ENCODE measurements at regions not wholly inside any gene's neighbourhood (a gene's known extent, or its start where the extent isn't known, plus 50 kb on each side); places are given as distances from the start of the nearest gene placed in this dataset.
"Not testable (repeated sequence)": the region's sequence is repeated elsewhere in the genome, so short reads cannot be mapped to it uniquely, and the experiment has no call there.

DNA sequence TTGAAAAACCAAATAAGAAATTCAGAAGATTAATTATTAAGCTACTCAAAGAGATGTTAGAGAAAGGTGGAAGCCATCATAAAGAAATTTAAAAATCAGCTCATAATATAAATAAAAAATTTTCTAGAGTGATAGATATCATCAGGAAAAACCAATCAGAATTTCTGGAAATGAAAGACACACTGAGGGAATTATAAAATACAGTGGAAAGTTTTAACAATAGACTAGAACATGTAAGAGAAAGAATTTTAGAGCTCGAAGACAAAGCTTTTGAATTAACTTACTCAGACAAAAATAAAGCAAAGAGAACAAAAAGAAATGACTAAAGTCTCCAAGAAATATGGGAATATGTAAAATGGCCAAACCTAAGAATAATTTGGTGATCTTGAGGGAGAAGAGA lies 1926.9 kb upstream of the RAG2 start:
- no peak for TF ChIP-seq POLR2AphosphoS5 (IDR thresholded peaks at IDR 0.05; ENCODE audit: low read depth, low read length)
- TF ChIP-seq POLR2A (IDR thresholded peaks at IDR 0.05; ENCODE audit: low read depth, low read length): no peak
- TF ChIP-seq TAF1 (IDR thresholded peaks at IDR 0.05; ENCODE audit: borderline replicate concordance, low read depth, low read length): no peak
- FAIRE-seq (no peak), DNase-seq (ENCODE audit: insufficient read length) (no peak)

DNA sequence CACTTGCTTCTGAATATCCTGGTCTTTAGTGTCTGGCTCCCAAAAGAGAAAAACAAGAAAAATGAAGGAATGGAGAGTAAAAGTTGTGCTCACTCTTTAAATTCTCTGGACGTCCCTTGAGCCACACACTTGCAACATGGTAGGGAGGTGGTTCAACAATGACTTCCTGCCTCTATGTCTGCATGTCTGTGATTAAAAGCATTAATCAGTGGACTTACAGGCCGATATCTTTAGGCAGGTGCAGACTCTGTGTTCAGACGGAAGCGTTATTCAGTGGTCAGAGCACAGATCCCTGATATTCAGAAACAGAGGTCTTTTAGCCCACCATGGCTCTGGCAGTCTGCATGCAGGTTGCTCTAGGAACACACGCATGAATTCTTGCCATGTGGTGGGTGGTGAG lies 1920.0 kb upstream of the RAG2 start:
- DNase-seq (ENCODE audit: insufficient read length) (no peak), FAIRE-seq (no peak)

DNA sequence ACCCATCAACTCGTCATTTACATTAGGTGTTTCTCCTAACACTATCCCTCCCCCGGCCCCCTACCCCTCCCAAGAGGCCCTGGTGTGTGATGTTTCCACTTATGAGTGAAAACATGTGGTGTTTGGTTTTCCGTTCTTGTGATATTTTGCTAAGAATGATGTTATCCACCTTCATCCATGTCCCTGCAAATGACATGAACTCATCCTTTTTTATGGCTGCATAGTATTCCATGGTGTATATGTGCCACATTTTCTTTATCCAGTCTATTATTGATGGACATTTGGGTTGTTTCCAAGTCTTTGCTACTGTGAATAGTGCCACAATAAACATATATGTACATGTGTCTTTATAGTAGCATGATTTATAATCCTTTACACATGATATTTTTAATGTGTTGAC lies 1914.8 kb upstream of the RAG2 start:
- FAIRE-seq; DNase-seq (ENCODE audit: insufficient read length): not testable (repeated sequence)

More for the DNA sequence above, 1920.0 kb upstream of the RAG2 start:
- no peak for TF ChIP-seq TAF1 (IDR thresholded peaks at IDR 0.05; ENCODE audit: borderline replicate concordance, low read depth, low read length)
- TF ChIP-seq POLR2A (IDR thresholded peaks at IDR 0.05; ENCODE audit: low read depth, low read length): no peak
- no peak for TF ChIP-seq POLR2AphosphoS5 (IDR thresholded peaks at IDR 0.05; ENCODE audit: low read depth, low read length)

DNA sequence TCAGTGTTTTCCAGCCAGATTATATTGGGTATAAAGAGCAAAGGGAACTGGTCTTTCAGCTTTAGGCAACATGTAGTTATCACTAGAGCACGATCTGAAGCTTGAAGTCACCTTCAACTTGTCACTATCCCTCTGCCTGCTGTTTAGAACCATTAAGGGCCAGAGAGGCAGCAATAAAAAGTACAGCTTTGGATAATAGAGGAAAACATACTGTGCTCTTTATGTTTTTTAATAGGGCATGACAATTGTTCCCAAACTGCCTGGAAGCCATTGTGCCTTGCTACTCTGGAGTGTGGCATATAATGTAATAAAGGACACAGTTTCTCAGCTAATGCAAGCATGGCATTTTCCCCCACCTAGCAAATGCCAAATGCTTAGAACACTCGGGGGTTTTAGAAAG lies 1912.0 kb upstream of the RAG2 start:
- TF ChIP-seq POLR2AphosphoS5 (IDR thresholded peaks at IDR 0.05; ENCODE audit: low read depth, low read length) (no peak), POLR2A (IDR thresholded peaks at IDR 0.05; ENCODE audit: low read depth, low read length) (no peak), TAF1 (IDR thresholded peaks at IDR 0.05; ENCODE audit: borderline replicate concordance, low read depth, low read length) (no peak)
- FAIRE-seq (no peak), DNase-seq (ENCODE audit: insufficient read length) (no peak)

DNA sequence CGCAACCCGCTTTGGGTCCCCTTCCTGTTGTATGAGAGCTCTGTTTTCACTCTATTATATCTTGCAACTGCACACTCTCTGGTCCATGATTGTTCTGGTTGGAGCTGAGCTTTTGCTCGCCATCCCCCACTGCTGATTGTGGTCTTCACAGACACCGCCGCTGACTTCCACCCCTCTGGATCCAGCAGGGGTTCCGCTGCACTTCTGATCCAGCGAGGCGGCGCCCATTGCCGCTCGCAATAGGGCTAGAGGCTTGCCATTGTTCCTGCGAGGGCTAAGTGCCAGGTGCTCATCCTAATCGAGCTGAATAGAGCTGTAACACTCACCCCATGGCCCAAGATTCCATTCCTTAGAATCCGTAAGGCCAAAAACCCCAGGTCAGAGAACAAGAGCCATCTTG lies 1905.8 kb upstream of the RAG2 start:
- DNase-seq (ENCODE audit: insufficient read length) (no peak), FAIRE-seq (no peak)
- no peak for TF ChIP-seq TAF1 (IDR thresholded peaks at IDR 0.05; ENCODE audit: borderline replicate concordance, low read depth, low read length)
- TF ChIP-seq POLR2AphosphoS5 (IDR thresholded peaks at IDR 0.05; ENCODE audit: low read depth, low read length): no peak
- no peak for TF ChIP-seq POLR2A (IDR thresholded peaks at IDR 0.05; ENCODE audit: low read depth, low read length)

DNA sequence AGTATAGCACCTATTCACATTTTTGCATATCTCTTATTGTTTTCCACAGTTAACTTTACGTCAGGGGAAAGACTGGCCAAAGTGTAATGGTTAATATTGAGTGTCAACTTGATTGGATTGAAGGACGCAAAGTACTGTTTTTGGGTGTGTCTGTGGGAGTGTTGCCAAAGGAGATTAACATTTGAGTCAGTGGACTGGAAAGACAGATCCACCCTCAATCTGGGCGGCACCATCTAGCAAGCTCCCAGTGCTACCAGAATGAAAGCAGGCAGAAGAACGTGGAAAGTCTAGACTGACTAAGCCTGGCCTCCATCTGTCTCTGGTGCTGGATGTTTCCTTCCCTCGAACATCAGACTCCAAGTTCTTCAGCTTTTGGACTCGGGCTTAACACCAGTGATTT lies 1900.7 kb upstream of the RAG2 start:
- TF ChIP-seq TAF1 (IDR thresholded peaks at IDR 0.05; ENCODE audit: borderline replicate concordance, low read depth, low read length) (no peak), POLR2A (IDR thresholded peaks at IDR 0.05; ENCODE audit: low read depth, low read length) (no peak), POLR2AphosphoS5 (IDR thresholded peaks at IDR 0.05; ENCODE audit: low read depth, low read length) (no peak)
- DNase-seq (ENCODE audit: insufficient read length): no peak
- FAIRE-seq: no peak

DNA sequence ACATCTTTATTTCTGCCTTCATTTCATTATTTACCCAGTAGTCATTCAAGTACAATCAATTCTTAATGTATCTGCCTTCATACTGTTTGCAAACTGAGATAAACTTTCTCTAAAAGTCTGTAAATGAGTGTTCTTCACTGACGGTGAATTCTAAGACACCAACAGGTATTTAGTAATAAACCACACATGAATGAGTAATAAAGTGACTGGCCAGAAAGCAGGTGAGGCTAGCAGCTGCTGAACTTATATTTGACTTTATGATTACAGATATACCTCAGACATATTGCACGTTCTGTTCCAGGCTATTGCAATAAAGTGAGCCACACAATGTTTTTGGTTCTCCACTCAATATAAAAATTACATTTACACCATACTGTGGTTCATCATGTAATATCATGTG lies 1894.0 kb upstream of the RAG2 start:
- FAIRE-seq (no peak), DNase-seq (ENCODE audit: insufficient read length) (no peak)
- TF ChIP-seq POLR2AphosphoS5 (IDR thresholded peaks at IDR 0.05; ENCODE audit: low read depth, low read length) (no peak), POLR2A (IDR thresholded peaks at IDR 0.05; ENCODE audit: low read depth, low read length) (no peak), TAF1 (IDR thresholded peaks at IDR 0.05; ENCODE audit: borderline replicate concordance, low read depth, low read length) (no peak)

DNA sequence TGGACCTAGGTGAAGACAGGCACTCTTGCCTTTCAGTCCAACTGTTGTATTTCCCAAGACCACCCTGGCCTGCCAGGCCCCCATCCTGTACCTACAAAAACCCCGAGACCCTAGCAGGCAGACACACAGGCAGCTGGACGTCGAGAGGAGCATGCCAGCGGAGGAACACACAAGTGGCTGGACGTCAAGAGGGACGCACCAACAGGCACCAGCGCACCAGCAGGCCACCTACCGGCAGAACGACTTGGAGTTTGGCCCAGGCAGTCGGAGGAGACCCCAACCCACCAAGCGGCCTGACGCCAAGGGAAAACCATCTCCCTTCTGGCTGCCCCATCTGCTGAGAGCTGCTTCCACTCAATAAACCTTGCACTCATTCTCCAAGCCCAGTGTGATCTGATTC lies 1883.4 kb upstream of the RAG2 start:
- DNase-seq (ENCODE audit: insufficient read length) (no peak), FAIRE-seq (no peak)
- TF ChIP-seq POLR2AphosphoS5 (IDR thresholded peaks at IDR 0.05; ENCODE audit: low read depth, low read length) (no peak), TAF1 (IDR thresholded peaks at IDR 0.05; ENCODE audit: borderline replicate concordance, low read depth, low read length) (no peak), POLR2A (IDR thresholded peaks at IDR 0.05; ENCODE audit: low read depth, low read length) (no peak)

DNA sequence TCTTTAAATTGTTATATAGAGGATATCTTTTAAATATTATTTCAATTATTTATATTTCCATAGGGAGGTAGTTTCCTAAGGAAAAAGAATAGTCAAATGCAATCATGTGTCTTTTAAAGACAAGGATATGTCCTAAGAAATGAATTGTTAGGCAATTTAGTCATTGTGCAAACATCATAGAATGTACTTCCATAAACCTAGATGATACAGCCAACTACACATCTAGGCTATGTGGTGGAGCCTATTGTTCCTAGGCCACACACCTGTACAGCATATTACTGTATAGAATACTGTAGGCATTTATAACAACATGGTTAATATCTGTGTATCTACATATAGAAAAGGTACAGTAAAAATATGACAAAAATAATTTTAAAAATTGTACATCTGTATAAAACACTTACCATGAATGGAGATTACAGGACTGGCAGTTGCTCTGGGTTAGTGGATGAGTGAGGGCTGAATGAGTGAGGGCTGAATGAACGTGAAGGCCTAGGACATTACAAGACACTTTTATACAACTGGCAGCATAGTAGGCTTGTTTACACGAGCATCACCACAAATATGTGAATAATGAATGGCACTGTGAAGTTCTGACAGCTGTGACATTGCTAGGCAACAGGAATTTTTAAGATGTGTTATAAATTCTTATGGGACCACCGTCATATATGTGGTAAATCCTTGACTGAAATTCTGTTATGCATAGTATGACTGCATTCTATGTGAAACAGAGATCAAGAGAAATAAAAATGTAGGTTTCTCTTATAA lies 1879.0 kb upstream of the RAG2 start:
- DNase-seq (ENCODE audit: insufficient read length) (no peak), FAIRE-seq (no peak)
- no peak for TF ChIP-seq POLR2A (IDR thresholded peaks at IDR 0.05; ENCODE audit: low read depth, low read length)
- no peak for TF ChIP-seq TAF1 (IDR thresholded peaks at IDR 0.05; ENCODE audit: borderline replicate concordance, low read depth, low read length)
- TF ChIP-seq POLR2AphosphoS5 (IDR thresholded peaks at IDR 0.05; ENCODE audit: low read depth, low read length): no peak

DNA sequence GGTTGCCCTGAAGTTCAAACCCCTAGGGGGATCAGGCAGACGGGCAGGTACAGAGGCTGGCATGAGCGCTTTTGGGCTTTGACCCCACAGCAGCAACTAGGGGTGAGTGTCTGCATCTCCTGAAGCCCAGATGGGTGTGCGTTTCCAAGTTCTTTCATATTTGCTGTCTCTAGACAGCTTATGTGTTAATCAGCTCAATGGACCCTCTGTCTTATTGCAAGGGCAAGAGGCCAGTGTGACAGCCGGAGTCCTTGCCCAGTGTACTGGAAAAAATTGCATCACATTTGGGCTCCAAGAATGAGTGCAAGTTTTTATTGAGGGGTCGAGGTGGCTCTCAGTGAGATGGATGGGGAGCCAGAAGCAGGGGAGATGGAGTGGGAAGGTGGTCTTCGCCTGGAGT lies 1863.7 kb upstream of the RAG2 start:
- FAIRE-seq (no peak), DNase-seq (ENCODE audit: insufficient read length) (no peak)
- TF ChIP-seq POLR2A (IDR thresholded peaks at IDR 0.05; ENCODE audit: low read depth, low read length) (no peak), POLR2AphosphoS5 (IDR thresholded peaks at IDR 0.05; ENCODE audit: low read depth, low read length) (no peak), TAF1 (IDR thresholded peaks at IDR 0.05; ENCODE audit: borderline replicate concordance, low read depth, low read length) (no peak)

DNA sequence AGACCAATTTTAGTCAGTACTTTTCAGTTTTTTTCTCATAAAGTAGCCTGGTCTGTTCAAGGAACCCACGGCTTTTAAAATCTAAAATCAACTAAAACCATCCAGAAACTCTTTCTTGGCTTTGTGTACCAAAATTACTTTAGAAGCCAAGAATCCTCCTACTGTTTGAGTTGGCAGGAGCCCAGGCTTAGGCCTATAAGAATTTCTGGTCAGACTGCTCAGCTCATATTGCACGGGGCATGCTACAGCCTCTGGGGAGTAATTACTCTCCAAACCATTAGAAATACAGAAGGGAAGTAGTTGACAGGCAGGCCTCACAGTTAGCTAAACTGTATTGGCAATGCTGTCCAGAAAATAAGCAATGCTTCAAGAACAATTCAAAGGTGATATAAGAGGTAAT lies 1862.9 kb upstream of the RAG2 start:
- TF ChIP-seq POLR2AphosphoS5 (IDR thresholded peaks at IDR 0.05; ENCODE audit: low read depth, low read length): no peak
- TF ChIP-seq TAF1 (IDR thresholded peaks at IDR 0.05; ENCODE audit: borderline replicate concordance, low read depth, low read length): no peak
- TF ChIP-seq POLR2A (IDR thresholded peaks at IDR 0.05; ENCODE audit: low read depth, low read length): no peak
- FAIRE-seq: no peak
- no peak for DNase-seq (ENCODE audit: insufficient read length)

DNA sequence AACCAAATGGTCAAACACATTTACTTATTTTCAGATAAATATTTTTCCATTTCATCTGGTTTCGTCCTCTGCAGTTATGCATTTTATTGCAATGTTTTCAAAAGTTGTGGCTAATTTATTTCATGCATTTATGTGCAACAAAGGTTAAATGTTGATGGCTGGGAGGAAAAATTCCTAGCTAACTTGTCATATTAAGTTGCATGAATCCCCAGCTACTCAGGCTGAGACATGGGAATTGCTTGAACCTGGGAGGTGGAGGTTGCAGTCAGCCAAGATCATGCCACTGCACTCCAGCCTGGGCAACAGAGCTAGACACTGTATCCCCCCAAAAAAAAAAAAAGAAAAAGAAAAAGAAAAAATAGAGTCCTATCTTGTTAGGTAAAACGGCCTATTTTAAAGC lies 1862.4 kb upstream of the RAG2 start:
- FAIRE-seq: no peak
- DNase-seq (ENCODE audit: insufficient read length): no peak
- TF ChIP-seq TAF1 (IDR thresholded peaks at IDR 0.05; ENCODE audit: borderline replicate concordance, low read depth, low read length) (no peak), POLR2A (IDR thresholded peaks at IDR 0.05; ENCODE audit: low read depth, low read length) (no peak)

DNA sequence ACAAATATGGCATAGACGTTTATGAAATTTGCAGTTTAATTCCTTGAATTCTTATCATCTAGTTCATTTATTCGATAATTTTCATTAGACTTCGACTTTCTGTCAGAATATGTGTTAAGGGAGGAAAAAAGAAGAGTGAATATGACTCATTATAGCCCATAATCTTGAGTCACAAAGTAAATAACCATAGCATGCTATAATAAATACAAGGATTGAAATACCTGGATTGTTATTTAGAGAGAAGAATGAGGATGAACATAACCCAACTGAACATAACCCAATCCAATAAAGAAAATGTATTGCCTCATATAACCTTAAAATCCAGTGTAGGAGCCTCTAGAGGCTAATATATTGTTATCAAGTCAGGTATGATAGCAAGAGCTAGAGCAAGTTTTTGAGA lies 1858.3 kb upstream of the RAG2 start:
- FAIRE-seq: no peak
- no peak for DNase-seq (ENCODE audit: insufficient read length)
- TF ChIP-seq POLR2A (IDR thresholded peaks at IDR 0.05; ENCODE audit: low read depth, low read length): no peak
- no peak for TF ChIP-seq TAF1 (IDR thresholded peaks at IDR 0.05; ENCODE audit: borderline replicate concordance, low read depth, low read length)
- TF ChIP-seq POLR2AphosphoS5 (IDR thresholded peaks at IDR 0.05; ENCODE audit: low read depth, low read length): no peak
